Upper lobe of left lung (tissue), 6 donors: ENCODE measurements at regions not wholly inside any gene's neighbourhood (a gene's known extent, or its start where the extent isn't known, plus 50 kb on each side); places are given as distances from the start of the nearest gene placed in this dataset.

Experiments
- ATAC-seq, 2 donors: fragments of 200-7000 bp; cut with Tn5 transposase; one replicate each; pipeline ENCODE4 v1.9.1; 2022; ENCODE audit warnings: mild to moderate bottlenecking in 2 of 2, moderate library complexity in 2 of 2; ENCODE audit not compliant: low FRiP score in 2 of 2
- DNase-seq, 2 donors: peaks; one replicate each; pipeline ENCODE4 v3.0.0-alpha.2; 2019 to 2020
- H3K27ac ChIP-seq, 4 donors: fragments of 200-600 bp; sonication (generic); one replicate each; pipeline ENCODE4 v1.5.1; 2016 to 2019
- H3K27me3 ChIP-seq, 4 donors: fragments of 200-600 bp; sonication (generic); one replicate each; pipeline ENCODE4 v1.5.1; 2017 to 2019
- H3K36me3 ChIP-seq, 4 donors: fragments of 200-600 bp; sonication (generic); one replicate each; pipeline ENCODE4 v1.5.1; 2016 to 2019
- H3K4me1 ChIP-seq, 4 donors: fragments of 200-600 bp; sonication (generic); one replicate each; pipeline ENCODE4 v1.5.1; 2018 to 2019
- H3K4me3 ChIP-seq, 4 donors: fragments of 200-600 bp; sonication (generic); one replicate each; pipeline ENCODE4 v1.5.1; 2017 to 2019; ENCODE audit warnings: mild to moderate bottlenecking in 2 of 4, moderate library complexity in 1 of 4
- H3K9me3 ChIP-seq, 4 donors: fragments of 200-600 bp; sonication (generic); one replicate each; pipeline ENCODE4 v1.5.1; 2018 to 2019
- EP300 ChIP-seq, 4 donors: sonication (generic); formaldehyde crosslinking; IDR thresholded peaks; one replicate each; pipeline ENCODE4 v1.5.1; 2017; ENCODE audit warnings: antibody characterized with exemption in 4 of 4, control low read depth in 2 of 4
- POLR2A ChIP-seq, 4 donors: fragments of 450-650 bp; IDR thresholded peaks; one replicate each; pipeline ENCODE4 v1.5.1; 2016 to 2017; ENCODE audit warnings: antibody characterized with exemption in 4 of 4, mild to moderate bottlenecking in 2 of 4
- POLR2AphosphoS5 ChIP-seq, 2 donors: sonication (generic); formaldehyde crosslinking; IDR thresholded peaks; one replicate each; pipeline ENCODE4 v1.5.1; 2017; ENCODE audit warnings: antibody characterized with exemption in 2 of 2
- WGBS, 2 donors: methylation state at CpG; one replicate each; pipeline ENCODE4 v1.1.5; 2017 to 2018; 5-methylcytosine and 5-hydroxymethylcytosine counted together
- TF ChIP-seq, protein P1 (sequence below), 6 experiments: fragments of 450-650 bp in 4 of 6; fragments of 200-600 bp in 2 of 6; sonication (generic) in 2 of 6; IDR thresholded peaks; one replicate each; pipeline ENCODE4 v1.5.1; 2016 to 2019; ENCODE audit warnings: antibody characterized with exemption in 6 of 6
- donor health status: DM: no; HTN: no; CAD: no; lungs with moderate emphysema.
- donor health status: DM: no; HTN: yes; CAD: no; lungs with severe emphysema.

DNA sequence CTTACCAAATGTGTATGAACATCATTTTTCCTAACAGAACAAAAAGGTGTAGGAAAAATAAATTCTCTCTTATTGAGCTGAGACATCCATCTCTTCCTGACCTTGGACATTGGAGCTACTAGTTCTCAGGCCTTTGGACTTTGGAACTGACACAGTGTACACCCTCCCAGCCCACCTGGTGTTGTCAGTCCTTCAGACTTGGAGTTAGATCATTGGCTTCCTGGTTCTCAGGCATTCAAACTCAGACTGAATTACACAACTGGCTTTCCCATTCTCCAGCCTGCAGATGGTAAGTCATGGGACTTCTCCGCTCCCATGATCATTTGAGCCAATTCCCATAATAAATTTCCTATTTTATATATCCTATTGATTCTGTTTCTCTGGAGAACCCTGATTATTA, 84.8 kb upstream of the EDNRA start:
- H3K36me3 ChIP-seq = no peaks in the 10 kb centered on the region
- 0% methylated on average over 1 of the region's 1 CpG for WGBS, 2 donors
- DNase-seq (no peak), ATAC-seq (no peak)
- H3K27ac ChIP-seq = no peak overlapping the region
- H3K4me1 ChIP-seq = no peaks in the 10 kb centered on the region
- H3K9me3 ChIP-seq = no peaks in the 10 kb centered on the region
- H3K27me3 ChIP-seq = no peaks in the 10 kb centered on the region
- no peak overlapping the region for H3K4me3 ChIP-seq
- no peak for TF ChIP-seq POLR2AphosphoS5 (IDR thresholded peaks at IDR 0.05)
- TF ChIP-seq POLR2A (IDR thresholded peaks at IDR 0.05) = no peak
- TF ChIP-seq, protein P1, sequence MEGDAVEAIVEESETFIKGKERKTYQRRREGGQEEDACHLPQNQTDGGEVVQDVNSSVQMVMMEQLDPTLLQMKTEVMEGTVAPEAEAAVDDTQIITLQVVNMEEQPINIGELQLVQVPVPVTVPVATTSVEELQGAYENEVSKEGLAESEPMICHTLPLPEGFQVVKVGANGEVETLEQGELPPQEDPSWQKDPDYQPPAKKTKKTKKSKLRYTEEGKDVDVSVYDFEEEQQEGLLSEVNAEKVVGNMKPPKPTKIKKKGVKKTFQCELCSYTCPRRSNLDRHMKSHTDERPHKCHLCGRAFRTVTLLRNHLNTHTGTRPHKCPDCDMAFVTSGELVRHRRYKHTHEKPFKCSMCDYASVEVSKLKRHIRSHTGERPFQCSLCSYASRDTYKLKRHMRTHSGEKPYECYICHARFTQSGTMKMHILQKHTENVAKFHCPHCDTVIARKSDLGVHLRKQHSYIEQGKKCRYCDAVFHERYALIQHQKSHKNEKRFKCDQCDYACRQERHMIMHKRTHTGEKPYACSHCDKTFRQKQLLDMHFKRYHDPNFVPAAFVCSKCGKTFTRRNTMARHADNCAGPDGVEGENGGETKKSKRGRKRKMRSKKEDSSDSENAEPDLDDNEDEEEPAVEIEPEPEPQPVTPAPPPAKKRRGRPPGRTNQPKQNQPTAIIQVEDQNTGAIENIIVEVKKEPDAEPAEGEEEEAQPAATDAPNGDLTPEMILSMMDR (IDR thresholded peaks at IDR 0.05) = no peak
- no peak for TF ChIP-seq EP300 (IDR thresholded peaks at IDR 0.05)

DNA sequence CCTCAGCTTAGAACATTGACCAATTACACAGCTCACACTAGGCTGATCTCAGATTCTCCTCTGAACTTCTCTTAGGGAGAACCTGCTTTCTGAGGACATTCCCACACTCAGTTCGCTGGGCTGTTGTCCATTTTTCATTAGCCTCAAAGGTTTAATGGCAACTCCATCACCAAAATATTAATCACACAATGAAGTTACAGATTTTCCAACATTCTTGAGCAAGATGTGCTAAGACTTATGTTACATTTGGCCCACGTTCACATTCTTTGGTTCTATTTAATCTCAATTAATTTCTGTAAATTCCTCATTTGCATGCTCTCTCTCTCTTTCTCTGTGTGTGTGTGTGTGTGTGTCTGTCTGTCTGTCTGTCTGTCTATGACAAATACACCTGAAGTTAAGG, 82.3 kb upstream of the EDNRA start:
- Histone ChIP-seq H3K4me3 (no peak overlapping the region), H3K9me3 (no peaks in the 10 kb centered on the region), H3K27me3 (no peaks in the 10 kb centered on the region), H3K36me3 (no peaks in the 10 kb centered on the region), H3K4me1 (no peaks in the 10 kb centered on the region), H3K27ac (no peak overlapping the region)
- ATAC-seq (no peak), DNase-seq (no peak)
- TF ChIP-seq EP300 (IDR thresholded peaks at IDR 0.05) (no peak), POLR2AphosphoS5 (IDR thresholded peaks at IDR 0.05) (no peak), POLR2A (IDR thresholded peaks at IDR 0.05) (no peak)
- TF ChIP-seq, protein P1 (IDR thresholded peaks at IDR 0.05) = no peak
- 64 to 77% methylated on average over 2 of the region's 2 CpGs for WGBS, 2 donors

DNA sequence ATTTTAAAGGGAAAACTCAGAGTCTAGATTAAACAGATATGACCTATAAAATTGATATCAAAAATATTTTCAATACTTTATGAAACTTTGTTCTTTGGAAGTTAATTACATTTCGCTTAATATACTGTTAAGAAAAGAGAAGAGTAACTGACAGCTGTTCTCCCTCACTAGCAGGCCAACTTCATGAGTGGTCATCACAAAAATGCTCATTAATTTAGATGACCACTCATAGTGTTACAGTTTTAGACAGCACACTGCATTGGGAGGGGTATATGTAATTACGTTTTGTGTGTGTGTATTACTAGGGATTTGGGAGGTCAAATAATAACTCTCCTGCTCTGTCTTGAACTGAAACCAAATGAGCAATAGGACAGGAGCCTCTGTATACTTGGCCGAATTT, 80.2 kb upstream of the EDNRA start:
- no peak for ATAC-seq
- Histone ChIP-seq H3K36me3 (no peaks in the 10 kb centered on the region), H3K9me3 (peaks cover 0 to 3% (median 0%) of the 10 kb centered on the region in 4 donors), H3K4me3 (no peak overlapping the region), H3K27ac (no peak overlapping the region), H3K4me1 (no peaks in the 10 kb centered on the region), H3K27me3 (no peaks in the 10 kb centered on the region)
- TF ChIP-seq POLR2A (IDR thresholded peaks at IDR 0.05) = no peak
- DNase-seq = no peak
- WGBS, 2 donors = 71 to 81% methylated on average over 3 of the region's 3 CpGs

DNA sequence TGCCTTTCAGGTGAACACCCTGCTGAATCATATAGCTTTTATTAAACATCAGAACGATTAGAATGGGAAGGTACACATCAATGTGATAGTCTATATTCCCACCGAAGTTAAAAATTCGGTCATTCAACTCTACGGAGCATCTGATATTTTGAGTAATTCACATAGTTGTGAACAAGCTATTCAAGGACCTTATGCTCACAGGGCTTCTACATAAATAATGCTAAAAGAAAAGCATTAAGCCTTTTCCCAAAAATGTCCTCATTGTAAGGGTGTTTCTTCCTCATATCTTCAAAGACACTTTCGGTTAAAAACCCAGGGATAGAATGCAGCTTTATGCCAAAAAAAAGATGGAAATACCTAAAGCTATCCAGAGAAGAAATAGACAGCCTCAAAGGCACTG, 79.7 kb upstream of the EDNRA start:
- TF ChIP-seq, protein P1 (IDR thresholded peaks at IDR 0.05) = no peak
- H3K4me1 ChIP-seq = no peaks in the 10 kb centered on the region

DNA sequence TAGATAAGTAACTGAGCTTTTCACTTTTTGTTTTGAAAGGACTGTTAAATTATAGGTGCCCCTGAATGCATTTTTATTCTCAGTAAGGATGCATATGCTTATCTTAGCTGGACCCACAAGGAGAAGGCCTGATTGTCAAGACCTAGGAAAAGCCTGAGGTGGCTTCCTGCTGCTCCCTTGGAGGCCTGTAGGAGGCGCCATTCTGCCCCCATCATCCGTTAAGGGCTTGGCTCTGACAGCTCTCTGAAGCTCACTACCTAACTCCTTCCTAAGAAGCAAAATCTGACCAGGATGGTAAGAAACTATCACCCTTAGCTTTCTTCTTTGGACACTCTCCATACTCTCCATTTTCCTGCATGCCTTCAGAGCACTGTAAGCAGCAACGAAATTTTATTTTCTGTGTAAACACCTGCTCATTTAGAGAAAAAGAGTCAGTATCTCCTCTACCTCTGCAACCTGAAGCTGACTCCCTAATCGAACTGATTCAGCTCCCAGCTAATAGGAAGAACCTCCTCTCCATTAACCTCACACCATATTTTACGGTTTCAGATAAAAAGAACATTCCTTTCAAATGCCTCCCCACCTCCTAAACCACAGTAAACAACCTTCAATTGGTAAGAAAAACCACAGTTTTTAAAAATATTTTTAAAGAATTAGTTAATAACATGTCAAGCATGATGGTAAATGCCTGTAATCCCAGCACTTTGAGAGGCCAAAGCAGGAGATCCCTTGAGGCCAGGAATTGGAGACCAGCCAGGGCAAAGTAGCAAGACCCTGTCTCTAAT, 73.4 kb upstream of the EDNRA start:
- H3K27me3 ChIP-seq = no peaks in the 10 kb centered on the region
- no peak overlapping the region for H3K4me3 ChIP-seq
- H3K27ac ChIP-seq = no peak overlapping the region
- DNase-seq (no peak), ATAC-seq (no peak)
- 35 to 43% methylated on average over 5 of the region's 5 CpGs for WGBS, 2 donors
- H3K9me3 ChIP-seq = peaks cover 0 to 3% (median 0%) of the 10 kb centered on the region in 4 donors
- H3K36me3 ChIP-seq = no peaks in the 10 kb centered on the region
- TF ChIP-seq POLR2AphosphoS5 (IDR thresholded peaks at IDR 0.05) = no peak
- TF ChIP-seq, protein P1 (IDR thresholded peaks at IDR 0.05) = no peak
- no peak for TF ChIP-seq POLR2A (IDR thresholded peaks at IDR 0.05)
- TF ChIP-seq EP300 (IDR thresholded peaks at IDR 0.05) = no peak
- no peaks in the 10 kb centered on the region for H3K4me1 ChIP-seq

More for the DNA sequence above, 79.7 kb upstream of the EDNRA start:
- no peak overlapping the region for H3K27ac ChIP-seq
- ATAC-seq (no peak), DNase-seq (no peak)
- WGBS, 2 donors = 63 to 66% methylated on average over 5 of the region's 5 CpGs
- no peak overlapping the region for H3K4me3 ChIP-seq
- no peaks in the 10 kb centered on the region for H3K36me3 ChIP-seq
- peaks cover 0 to 3% (median 0%) of the 10 kb centered on the region in 4 donors for H3K9me3 ChIP-seq
- H3K27me3 ChIP-seq = no peaks in the 10 kb centered on the region
